Thyroid gland (tissue), 4 donors: ENCODE measurements at regions not wholly inside any gene's neighbourhood (a gene's known extent, or its start where the extent isn't known, plus 50 kb on each side); places are given as distances from the start of the nearest gene placed in this dataset.
"Not testable (repeated sequence)": the region's sequence is repeated elsewhere in the genome, so short reads cannot be mapped to it uniquely, and the experiment has no call there.

ENCODE experiments used
- POLR2A ChIP-seq, 2 donors: fragments of 450-650 bp; IDR thresholded peaks; one replicate each; pipeline ENCODE4 v1.6.1; 2017; ENCODE audit warnings: antibody characterized with exemption in 2 of 2, mild to moderate bottlenecking in 2 of 2, moderate library complexity in 1 of 2
- TF ChIP-seq, protein P1 (sequence below), 6 experiments: fragments of 200-600 bp in 3 of 6; fragments of 450-650 bp in 3 of 6; sonication (generic) in 3 of 6; IDR thresholded peaks; one replicate each; pipeline ENCODE4 v1.5.1; 2016 to 2019; ENCODE audit warnings: antibody characterized with exemption in 6 of 6, mild to moderate bottlenecking in 2 of 6, inconsistent platforms in 1 of 6, moderate library complexity in 1 of 6

DNA sequence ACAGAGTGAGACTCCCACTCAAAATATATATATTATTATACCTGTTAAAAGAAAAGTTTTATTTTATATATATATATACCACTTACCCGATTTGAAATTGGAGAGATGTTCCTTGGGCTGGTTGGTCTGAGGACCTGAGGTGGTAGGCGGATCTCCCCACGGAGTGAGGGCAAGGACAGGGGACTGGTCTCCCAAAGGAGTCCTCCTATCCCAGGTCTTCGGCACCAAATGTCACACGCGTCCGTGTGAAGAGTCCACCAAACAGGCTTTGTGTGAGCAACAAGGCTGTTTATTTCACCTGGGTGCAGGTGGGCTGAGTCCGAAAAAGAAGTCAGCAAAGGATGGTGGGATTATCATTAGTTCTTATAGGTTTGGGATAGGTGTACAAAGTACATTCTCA, 228.2 kb downstream of the COPRS start:
- TF ChIP-seq, protein P1, sequence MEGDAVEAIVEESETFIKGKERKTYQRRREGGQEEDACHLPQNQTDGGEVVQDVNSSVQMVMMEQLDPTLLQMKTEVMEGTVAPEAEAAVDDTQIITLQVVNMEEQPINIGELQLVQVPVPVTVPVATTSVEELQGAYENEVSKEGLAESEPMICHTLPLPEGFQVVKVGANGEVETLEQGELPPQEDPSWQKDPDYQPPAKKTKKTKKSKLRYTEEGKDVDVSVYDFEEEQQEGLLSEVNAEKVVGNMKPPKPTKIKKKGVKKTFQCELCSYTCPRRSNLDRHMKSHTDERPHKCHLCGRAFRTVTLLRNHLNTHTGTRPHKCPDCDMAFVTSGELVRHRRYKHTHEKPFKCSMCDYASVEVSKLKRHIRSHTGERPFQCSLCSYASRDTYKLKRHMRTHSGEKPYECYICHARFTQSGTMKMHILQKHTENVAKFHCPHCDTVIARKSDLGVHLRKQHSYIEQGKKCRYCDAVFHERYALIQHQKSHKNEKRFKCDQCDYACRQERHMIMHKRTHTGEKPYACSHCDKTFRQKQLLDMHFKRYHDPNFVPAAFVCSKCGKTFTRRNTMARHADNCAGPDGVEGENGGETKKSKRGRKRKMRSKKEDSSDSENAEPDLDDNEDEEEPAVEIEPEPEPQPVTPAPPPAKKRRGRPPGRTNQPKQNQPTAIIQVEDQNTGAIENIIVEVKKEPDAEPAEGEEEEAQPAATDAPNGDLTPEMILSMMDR (IDR thresholded peaks at IDR 0.05), result not testable (repeated sequence)
- TF ChIP-seq POLR2A (IDR thresholded peaks at IDR 0.05), result not testable (repeated sequence)
